Adipocyte (in vitro differentiated cells): ENCODE measurements at regions not wholly inside any gene's neighbourhood (a gene's known extent, or its start where the extent isn't known, plus 50 kb on each side); places are given as distances from the start of the nearest gene placed in this dataset.
"Not testable (repeated sequence)": the region's sequence is repeated elsewhere in the genome, so short reads cannot be mapped to it uniquely, and the experiment has no call there.

Experiments used
- DNase-seq: peaks from one replicate; pipeline ENCODE4 v3.0.0-alpha.2; 2015; ENCODE audit warnings: low read depth
- H3K27me3 ChIP-seq: replicated peaks from 2 replicates; pipeline ENCODE4 v1.7.0; 2013; ENCODE audit warnings: mild to moderate bottlenecking, low read length, moderate library complexity; ENCODE audit not compliant: control insufficient read depth, insufficient read depth
- H3K36me3 ChIP-seq: 2 replicates; pipeline ENCODE4 v1.7.0; 2013; ENCODE audit warnings: low read length, mild to moderate bottlenecking, moderate library complexity; ENCODE audit not compliant: control insufficient read depth, insufficient read depth, severe bottlenecking
- H3K4me1 ChIP-seq: 2 replicates; pipeline ENCODE4 v1.7.0; 2013; ENCODE audit warnings: mild to moderate bottlenecking, low read length, moderate library complexity; ENCODE audit not compliant: control insufficient read depth, insufficient read depth
- H3K4me3 ChIP-seq: 2 replicates; pipeline ENCODE4 v1.7.0; 2013; ENCODE audit warnings: mild to moderate bottlenecking, low read length, moderate library complexity
- H3K9ac ChIP-seq: 2 replicates; pipeline ENCODE4 v1.7.0; 2013; ENCODE audit warnings: mild to moderate bottlenecking, low read length, moderate library complexity
- H3K9me3 ChIP-seq: 2 replicates; pipeline ENCODE4 v1.7.0; 2013; ENCODE audit warnings: mild to moderate bottlenecking, low read length, moderate library complexity; ENCODE audit not compliant: control insufficient read depth

GRCh38 chr17:45578516-45579455 lies 88.3 kb upstream of the PLEKHM1 start:
- H3K4me1 ChIP-seq, result peaks cover 20% of the 10 kb centered on the region
- H3K36me3 ChIP-seq, result no peaks in the 10 kb centered on the region
- DNase-seq, result no peak
- no peak overlapping the region for H3K4me3 ChIP-seq
- no peak overlapping the region for H3K9ac ChIP-seq
- H3K9me3 ChIP-seq, result no peaks in the 10 kb centered on the region
- no peaks in the 10 kb centered on the region for H3K27me3 ChIP-seq

- H3K36me3 ChIP-seq, result no peaks in the 10 kb centered on the region
- no peaks in the 10 kb centered on the region for H3K9me3 ChIP-seq
- H3K4me1 ChIP-seq, result peaks cover 14% of the 10 kb centered on the region
- H3K4me3 ChIP-seq, result no peak overlapping the region
- no peak overlapping the region for H3K9ac ChIP-seq
- DNase-seq, result no peak
- H3K27me3 ChIP-seq, result no peaks in the 10 kb centered on the region
These were observed 89.3 kb upstream of the PLEKHM1 start for GRCh38 chr17:45579529-45580495.

GRCh38 chr17:45580924-45581323 lies 90.4 kb upstream of the PLEKHM1 start:
- peaks cover 8% of the 10 kb centered on the region for H3K4me1 ChIP-seq
- no peak overlapping the region for H3K4me3 ChIP-seq
- H3K36me3 ChIP-seq, result no peaks in the 10 kb centered on the region
- no peak overlapping the region for H3K9ac ChIP-seq
- no peaks in the 10 kb centered on the region for H3K27me3 ChIP-seq
- DNase-seq, result no peak
- no peaks in the 10 kb centered on the region for H3K9me3 ChIP-seq

GRCh38 chr17:45581860-45582259 lies 91.3 kb upstream of the PLEKHM1 start:
- Histone ChIP-seq H3K9ac (no peak overlapping the region), H3K27me3 (no peaks in the 10 kb centered on the region), H3K36me3 (no peaks in the 10 kb centered on the region), H3K9me3 (no peaks in the 10 kb centered on the region), H3K4me1 (peaks cover 8% of the 10 kb centered on the region), H3K4me3 (no peak overlapping the region)
- no peak for DNase-seq

GRCh38 chr17:45584092-45585036 lies 93.8 kb upstream of the PLEKHM1 start:
- H3K9me3 ChIP-seq, result no peaks in the 10 kb centered on the region
- peak; percentile 75 for DNase-seq
- no peaks in the 10 kb centered on the region for H3K27me3 ChIP-seq
- peak overlapping the region; percentile 87 for H3K4me3 ChIP-seq
- no peaks in the 10 kb centered on the region for H3K36me3 ChIP-seq
- H3K4me1 ChIP-seq, result peaks cover 8% of the 10 kb centered on the region
- H3K9ac ChIP-seq, result peak overlapping the region; percentile 87

- peak overlapping the region; percentile 87 for H3K9ac ChIP-seq
- H3K4me1 ChIP-seq, H3K27me3 ChIP-seq, H3K36me3 ChIP-seq, H3K9me3 ChIP-seq: not testable (repeated sequence)
- peak overlapping the region; percentile 87 for H3K4me3 ChIP-seq
- peak; percentile 95 for DNase-seq
These were observed 94.7 kb upstream of the PLEKHM1 start for GRCh38 chr17:45585037-45585733.

- not testable (repeated sequence) for H3K4me1 ChIP-seq, H3K9me3 ChIP-seq, DNase-seq, H3K36me3 ChIP-seq, H3K27me3 ChIP-seq
- H3K4me3 ChIP-seq, result peak overlapping the region; percentile 87
- H3K9ac ChIP-seq, result peak overlapping the region; percentile 87
These were observed 95.5 kb upstream of the PLEKHM1 start for GRCh38 chr17:45585794-45586650.

GRCh38 chr17:45586651-45586934 lies 96.1 kb upstream of the PLEKHM1 start:
- not testable (repeated sequence) for DNase-seq, H3K4me3 ChIP-seq, H3K27me3 ChIP-seq, H3K36me3 ChIP-seq, H3K9ac ChIP-seq, H3K9me3 ChIP-seq, H3K4me1 ChIP-seq

- H3K4me1 ChIP-seq, H3K9me3 ChIP-seq, H3K27me3 ChIP-seq, DNase-seq, H3K4me3 ChIP-seq, H3K36me3 ChIP-seq, H3K9ac ChIP-seq: not testable (repeated sequence)
These were observed 102.0 kb upstream of the PLEKHM1 start for GRCh38 chr17:45592433-45592923.
